Activated naive CD4-positive, alpha-beta T cell treated with anti-CD3 and anti-CD28 coated beads, Interleukin-2, amount 10 ng/mL, durations not matched to agents 7 days and 5 days (primary cell): ENCODE measurements at regions not wholly inside any gene's neighbourhood (a gene's known extent, or its start where the extent isn't known, plus 50 kb on each side); places are given as distances from the start of the nearest gene placed in this dataset.

ENCODE experiments used
- CTCF ChIA-PET: fragments of 350-600 bp; sonication (Branson Sonifier 250); formaldehyde crosslinking; loops from one replicate; lab custom pipeline; 2021; ENCODE audit warnings: antibody characterized with exemption; lab: Charles Lee
- DNase-seq: peaks from one replicate; pipeline ENCODE4 v3.0.0-alpha.2; 2020
- H3K27ac Mint-ChIP-seq: one replicate; pipeline ENCODE4 v1.8.0; 2021; ENCODE audit warnings: mild to moderate bottlenecking, moderate library complexity, mixed read lengths
- H3K27me3 Mint-ChIP-seq: one replicate; pipeline ENCODE4 v1.8.0; 2021; ENCODE audit warnings: mild to moderate bottlenecking, mixed read lengths
- H3K36me3 Mint-ChIP-seq: one replicate; pipeline ENCODE4 v1.8.0; 2021; ENCODE audit warnings: mixed read lengths
- H3K4me1 Mint-ChIP-seq: one replicate; pipeline ENCODE4 v1.8.0; 2021; ENCODE audit warnings: mixed read lengths
- H3K4me3 Mint-ChIP-seq: one replicate; pipeline ENCODE4 v1.8.0; 2021; ENCODE audit warnings: mild to moderate bottlenecking, moderate library complexity, mixed read lengths
- H3K9me3 Mint-ChIP-seq: one replicate; pipeline ENCODE4 v1.8.0; 2021; ENCODE audit warnings: mixed read lengths

DNA sequence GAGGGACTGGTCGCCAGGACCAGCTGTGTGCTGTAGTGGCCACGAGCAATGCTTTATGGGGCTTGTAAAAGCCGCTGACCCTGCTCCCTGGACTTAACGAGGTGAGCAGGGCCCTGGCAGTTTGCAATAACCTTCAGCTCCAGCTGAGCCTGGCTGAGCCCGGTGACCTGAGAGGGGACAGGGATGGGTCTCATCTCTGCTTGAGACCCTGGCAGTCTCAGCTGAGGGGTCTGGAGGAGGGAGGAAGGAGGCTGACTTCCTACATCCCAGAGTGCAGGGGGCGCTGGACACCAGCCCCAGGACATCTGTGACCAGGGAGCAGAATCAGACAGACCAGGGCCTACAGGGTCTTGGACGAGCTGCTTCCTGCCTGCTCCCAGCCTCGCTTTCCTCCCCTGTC, 277.5 kb upstream of the MVB12B start:
- Mint-ChIP-seq H3K4me3 (no peak overlapping the region), H3K4me1 (no peaks in the 10 kb centered on the region), H3K27me3 (peaks cover 17% of the 10 kb centered on the region), H3K27ac (no peak overlapping the region), H3K9me3 (peaks cover 4% of the 10 kb centered on the region), H3K36me3 (no peaks in the 10 kb centered on the region)
- CTCF ChIA-PET = no interaction called here
- no peak for DNase-seq

DNA sequence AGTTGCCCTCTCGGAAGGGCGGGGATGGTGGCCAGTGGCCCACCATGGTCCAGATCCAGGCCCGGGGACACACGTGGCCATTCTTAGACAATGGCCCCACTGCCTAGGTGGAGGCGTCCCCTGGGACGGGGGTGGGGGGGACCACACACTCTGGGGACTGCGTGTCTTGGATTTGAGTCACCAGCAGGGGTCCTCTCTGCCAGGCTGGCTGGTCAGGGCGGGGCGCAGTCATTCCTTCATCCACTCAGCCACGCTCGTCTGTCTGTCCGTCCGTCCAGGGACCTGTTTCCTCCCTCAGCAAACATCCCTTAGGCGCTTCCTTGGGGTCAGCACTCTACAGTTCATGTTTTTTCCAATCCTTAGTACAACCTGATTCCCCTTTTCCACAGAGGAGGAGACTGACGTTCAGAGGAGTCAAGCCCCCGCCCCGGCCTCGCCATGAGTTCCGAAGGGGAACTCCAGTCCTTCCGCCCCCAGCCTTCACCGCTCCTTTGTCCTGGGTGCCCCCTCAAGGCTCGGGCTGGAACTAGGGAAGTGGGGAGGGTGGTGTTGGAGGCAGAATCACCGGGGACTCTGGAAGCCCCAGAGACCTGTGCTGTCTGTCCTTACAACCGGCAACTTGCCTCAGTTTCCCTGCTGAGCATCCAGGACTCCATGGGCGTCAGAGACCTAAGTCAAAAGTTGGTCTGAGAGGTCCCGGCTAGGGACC, 276.6 kb upstream of the MVB12B start:
- peaks cover 4% of the 10 kb centered on the region for H3K9me3 Mint-ChIP-seq
- H3K27me3 Mint-ChIP-seq = peaks cover 16% of the 10 kb centered on the region
- H3K4me3 Mint-ChIP-seq = no peak overlapping the region
- CTCF ChIA-PET = no interaction called here
- no peak overlapping the region for H3K27ac Mint-ChIP-seq
- no peaks in the 10 kb centered on the region for H3K4me1 Mint-ChIP-seq
- DNase-seq = no peak
- H3K36me3 Mint-ChIP-seq = no peaks in the 10 kb centered on the region

GRCh38 chr9:126050605-126050990, 276.0 kb upstream of the MVB12B start:
- CTCF ChIA-PET = no interaction called here
- no peaks in the 10 kb centered on the region for H3K4me1 Mint-ChIP-seq
- H3K27me3 Mint-ChIP-seq = peaks cover 16% of the 10 kb centered on the region
- DNase-seq = no peak
- peaks cover 4% of the 10 kb centered on the region for H3K9me3 Mint-ChIP-seq
- H3K36me3 Mint-ChIP-seq = no peaks in the 10 kb centered on the region
- H3K27ac Mint-ChIP-seq = no peak overlapping the region
- no peak overlapping the region for H3K4me3 Mint-ChIP-seq

DNA sequence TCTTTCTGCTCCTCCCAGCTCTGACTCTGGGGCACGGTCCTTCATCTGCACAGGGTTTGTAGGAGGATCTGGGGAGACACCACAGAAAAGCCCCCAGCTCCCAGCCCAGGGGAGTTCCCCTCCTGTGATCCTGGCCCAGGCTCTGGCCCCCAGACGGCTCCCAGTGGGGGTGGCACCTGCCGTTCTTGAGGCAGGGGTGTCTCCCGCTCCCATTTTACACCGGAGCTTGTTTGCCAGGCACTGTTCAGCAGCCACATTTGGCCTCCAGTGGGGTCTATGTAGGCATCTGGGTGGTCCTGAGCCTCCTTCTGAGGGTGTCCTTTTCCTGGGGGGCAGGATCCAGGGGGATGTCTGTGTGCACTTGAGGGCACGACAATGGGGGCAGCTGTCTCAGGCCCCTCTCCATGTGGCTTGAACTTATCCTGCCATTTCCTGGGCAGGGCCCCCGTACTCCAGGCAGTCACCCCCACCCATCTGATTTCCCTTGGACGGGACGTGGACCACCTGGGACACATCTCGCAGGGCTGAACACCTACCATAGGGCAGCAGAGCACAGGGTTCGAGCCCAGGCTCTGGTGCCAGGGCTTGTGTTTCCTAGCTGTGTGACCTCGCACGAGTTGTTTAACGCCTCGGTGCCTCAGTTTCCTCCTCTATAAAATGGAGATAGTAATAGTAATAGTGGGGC, 275.0 kb upstream of the MVB12B start:
- Mint-ChIP-seq H3K4me1 (no peaks in the 10 kb centered on the region), H3K27ac (no peak overlapping the region), H3K36me3 (no peaks in the 10 kb centered on the region), H3K9me3 (no peaks in the 10 kb centered on the region), H3K27me3 (peaks cover 16% of the 10 kb centered on the region), H3K4me3 (no peak overlapping the region)
- CTCF ChIA-PET = interaction anchor here (1.0 kb wide), 1 partner anchor 14 kb away, joined by 3 read pairs; no protein-coding TSS in a partner anchor
- DNase-seq = no peak

GRCh38 chr9:126052791-126053190, 273.8 kb upstream of the MVB12B start:
- Mint-ChIP-seq H3K9me3 (no peaks in the 10 kb centered on the region), H3K4me1 (no peaks in the 10 kb centered on the region), H3K27ac (no peak overlapping the region), H3K36me3 (no peaks in the 10 kb centered on the region), H3K4me3 (no peak overlapping the region), H3K27me3 (peaks cover 16% of the 10 kb centered on the region)
- CTCF ChIA-PET = interaction anchor here (1.0 kb wide), 1 partner anchor 15 kb away, joined by 3 read pairs; no protein-coding TSS in a partner anchor
- DNase-seq = no peak

GRCh38 chr9:126053913-126054312, 272.7 kb upstream of the MVB12B start:
- DNase-seq = no peak

GRCh38 chr9:126055381-126055985, 271.1 kb upstream of the MVB12B start:
- Mint-ChIP-seq H3K4me1 (no peaks in the 10 kb centered on the region), H3K27me3 (peaks cover 22% of the 10 kb centered on the region), H3K36me3 (no peaks in the 10 kb centered on the region), H3K4me3 (no peak overlapping the region), H3K9me3 (no peaks in the 10 kb centered on the region), H3K27ac (no peak overlapping the region)
- DNase-seq = no peak
- CTCF ChIA-PET = no interaction called here

More at GRCh38 chr9:126053913-126054312, 272.7 kb upstream of the MVB12B start:
- no peaks in the 10 kb centered on the region for H3K9me3 Mint-ChIP-seq
- H3K27ac Mint-ChIP-seq = no peak overlapping the region
- H3K4me3 Mint-ChIP-seq = no peak overlapping the region
- CTCF ChIA-PET = no interaction called here
- H3K36me3 Mint-ChIP-seq = no peaks in the 10 kb centered on the region
- H3K27me3 Mint-ChIP-seq = peaks cover 17% of the 10 kb centered on the region
- no peaks in the 10 kb centered on the region for H3K4me1 Mint-ChIP-seq

- no peaks in the 10 kb centered on the region for H3K36me3 Mint-ChIP-seq
- H3K9me3 Mint-ChIP-seq = no peaks in the 10 kb centered on the region
- no peak for DNase-seq
- H3K27ac Mint-ChIP-seq = no peak overlapping the region
- H3K4me1 Mint-ChIP-seq = no peaks in the 10 kb centered on the region
- H3K4me3 Mint-ChIP-seq = no peak overlapping the region
- CTCF ChIA-PET = no interaction called here
- peaks cover 22% of the 10 kb centered on the region for H3K27me3 Mint-ChIP-seq
These were observed 270.2 kb upstream of the MVB12B start for GRCh38 chr9:126056312-126057021.

DNA sequence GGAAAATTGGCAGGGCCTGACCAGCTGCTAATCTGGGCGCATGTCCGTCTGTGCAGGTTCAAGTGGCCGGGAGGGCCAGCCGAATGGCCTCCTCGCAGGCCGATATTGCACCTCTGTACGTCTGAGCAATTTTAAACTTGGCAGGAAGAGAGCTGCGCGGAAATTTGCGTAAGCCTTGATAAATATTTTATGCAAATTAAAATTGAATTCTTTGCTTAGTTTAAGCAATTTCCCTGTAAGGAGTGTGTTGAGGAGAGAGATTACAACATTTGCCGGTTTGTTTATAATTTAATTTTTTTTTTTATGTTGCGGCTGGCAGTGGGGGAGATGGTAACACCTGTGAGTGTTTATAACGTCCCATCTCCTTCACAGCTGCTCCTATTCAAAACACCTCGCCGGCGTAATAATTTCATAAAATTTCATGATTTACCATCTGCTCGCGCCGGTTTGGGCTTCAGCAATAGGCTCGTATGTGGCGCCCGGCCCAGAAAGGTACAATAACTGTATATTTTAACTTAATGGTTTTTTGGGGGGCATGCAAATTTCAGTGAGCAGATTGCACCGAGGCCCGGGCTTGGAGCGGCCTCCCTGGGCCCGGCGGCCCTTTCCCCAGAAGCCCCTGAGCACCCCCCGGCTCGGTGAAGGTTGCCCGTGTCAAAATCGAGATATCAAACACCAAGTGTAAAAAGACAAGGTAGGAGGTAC, 269.4 kb upstream of the MVB12B start:
- Mint-ChIP-seq H3K9me3 (no peaks in the 10 kb centered on the region), H3K27me3 (peaks cover 22% of the 10 kb centered on the region), H3K4me3 (no peak overlapping the region), H3K27ac (no peak overlapping the region), H3K4me1 (no peaks in the 10 kb centered on the region), H3K36me3 (no peaks in the 10 kb centered on the region)
- DNase-seq = no peak
- CTCF ChIA-PET = no interaction called here

- H3K9me3 Mint-ChIP-seq = no peaks in the 10 kb centered on the region
- H3K4me3 Mint-ChIP-seq = no peak overlapping the region
- no peak for DNase-seq
- H3K4me1 Mint-ChIP-seq = no peaks in the 10 kb centered on the region
- peaks cover 21% of the 10 kb centered on the region for H3K27me3 Mint-ChIP-seq
- no peak overlapping the region for H3K27ac Mint-ChIP-seq
- CTCF ChIA-PET = no interaction called here
- no peaks in the 10 kb centered on the region for H3K36me3 Mint-ChIP-seq
These were observed 268.6 kb upstream of the MVB12B start for GRCh38 chr9:126058011-126058531.

DNA sequence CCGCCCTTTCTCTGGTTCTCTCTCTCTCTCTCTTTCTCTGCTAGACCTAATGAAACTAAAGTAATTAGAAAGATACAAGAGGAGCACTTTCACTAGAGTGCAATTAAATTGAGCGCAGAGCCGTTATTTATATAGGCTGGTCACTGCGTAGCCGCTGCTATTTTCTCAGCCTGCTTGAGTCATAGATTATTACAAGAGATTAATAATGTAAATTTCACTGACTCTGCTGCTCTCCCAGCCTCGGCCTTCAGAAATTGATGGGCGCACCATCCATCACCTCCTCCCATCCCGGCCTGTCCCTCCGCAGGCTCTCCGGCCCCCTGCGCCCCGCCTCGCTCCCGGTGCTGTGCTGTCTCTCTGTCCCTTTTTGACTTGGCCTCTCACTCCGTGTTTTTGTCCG, 268.0 kb upstream of the MVB12B start:
- H3K27me3 Mint-ChIP-seq = peaks cover 15% of the 10 kb centered on the region

GRCh38 chr9:126061575-126061974, 265.1 kb upstream of the MVB12B start:
- DNase-seq = no peak
- Mint-ChIP-seq H3K4me3 (no peak overlapping the region), H3K36me3 (no peaks in the 10 kb centered on the region), H3K27ac (no peak overlapping the region), H3K4me1 (no peaks in the 10 kb centered on the region), H3K27me3 (peaks cover 6% of the 10 kb centered on the region), H3K9me3 (no peaks in the 10 kb centered on the region)
- CTCF ChIA-PET = no interaction called here

More for the DNA sequence above, 268.0 kb upstream of the MVB12B start:
- DNase-seq = no peak
- no peaks in the 10 kb centered on the region for H3K4me1 Mint-ChIP-seq
- H3K9me3 Mint-ChIP-seq = no peaks in the 10 kb centered on the region
- H3K27ac Mint-ChIP-seq = no peak overlapping the region
- H3K4me3 Mint-ChIP-seq = no peak overlapping the region
- no peaks in the 10 kb centered on the region for H3K36me3 Mint-ChIP-seq
- CTCF ChIA-PET = no interaction called here

DNA sequence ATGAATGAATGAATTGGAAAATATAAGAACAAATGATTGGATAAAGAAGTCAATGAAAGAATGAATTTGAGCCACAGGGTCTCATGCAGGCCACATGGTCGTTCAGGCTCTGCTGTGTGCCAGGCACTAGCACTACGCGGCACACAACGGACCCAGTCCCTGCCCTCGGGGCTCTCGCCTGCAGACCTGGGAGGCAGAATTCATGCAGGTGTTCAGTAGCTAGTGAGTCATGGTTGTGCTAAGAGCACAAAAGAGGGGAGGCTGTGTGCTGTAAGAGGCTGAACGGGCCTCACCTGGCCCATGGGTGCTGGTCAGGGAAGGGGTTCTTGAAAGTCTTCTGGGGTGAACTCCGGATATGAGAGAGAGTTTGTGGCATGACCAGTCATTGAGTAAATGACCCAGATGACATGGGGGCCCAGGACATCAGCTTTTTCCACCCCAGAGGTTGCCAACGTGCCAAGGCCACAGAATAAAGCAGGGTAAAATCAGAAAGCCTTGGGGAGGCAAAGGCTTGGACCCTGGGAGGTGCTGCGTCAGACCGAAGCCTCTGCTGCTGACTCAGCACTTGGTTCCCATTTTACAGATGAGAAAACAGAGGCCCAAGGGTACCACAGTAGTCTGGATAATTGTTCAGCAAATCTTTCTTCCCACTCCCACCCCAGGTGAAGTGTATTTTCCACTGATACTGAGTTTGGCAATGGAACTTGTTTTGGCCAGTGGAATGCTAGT, 264.3 kb upstream of the MVB12B start:
- CTCF ChIA-PET = no interaction called here
- Mint-ChIP-seq H3K4me1 (no peaks in the 10 kb centered on the region), H3K27ac (no peak overlapping the region), H3K27me3 (peaks cover 9% of the 10 kb centered on the region), H3K4me3 (no peak overlapping the region), H3K36me3 (no peaks in the 10 kb centered on the region), H3K9me3 (no peaks in the 10 kb centered on the region)
- no peak for DNase-seq
